ENCODE measurements at regions not wholly inside any gene's neighbourhood (a gene's known extent, or its start where the extent isn't known, plus 50 kb on each side); places are given as distances from the start of the nearest gene placed in this dataset.

DNA sequence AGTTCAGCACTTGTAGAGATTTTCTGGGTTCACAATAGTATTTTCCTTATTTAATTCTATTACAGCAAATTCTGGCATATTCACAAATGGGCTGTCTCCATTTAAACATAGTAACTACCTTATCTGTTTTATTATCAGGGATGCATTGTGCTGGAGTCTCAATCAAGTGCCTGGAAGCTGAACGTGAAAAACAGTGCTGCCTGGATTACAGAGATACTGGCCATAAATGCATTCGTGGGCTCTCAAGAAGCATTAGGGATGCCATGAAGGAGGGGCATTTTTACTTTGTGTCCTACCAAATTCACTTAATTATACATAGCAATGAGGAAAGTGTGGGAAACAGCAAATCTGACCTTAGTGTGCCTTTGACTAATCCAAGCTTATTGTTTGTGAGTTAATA lies 184.6 kb downstream of the ABCC12 start (continued):
- TF ChIP-seq NANOG (IDR thresholded peaks at IDR 0.05; ENCODE audit: borderline replicate concordance) (no peak), ZNF114 (CRISPR knock-in tag; IDR thresholded peaks at IDR 0.05) (no peak), STAT1 (IDR thresholded peaks at IDR 0.05; ENCODE audit: unreplicated experiment) (no peak), ZNF331 (CRISPR knock-in tag; IDR thresholded peaks at IDR 0.05; ENCODE audit: low read depth) (no peak), CREB1 (CRISPR knock-in tag; IDR thresholded peaks at IDR 0.05; ENCODE audit: low read depth) (no peak), POLR2AphosphoS5 (IDR thresholded peaks at IDR 0.05; ENCODE audit: low read depth) (no peak)
- TF ChIP-seq, protein P1, sequence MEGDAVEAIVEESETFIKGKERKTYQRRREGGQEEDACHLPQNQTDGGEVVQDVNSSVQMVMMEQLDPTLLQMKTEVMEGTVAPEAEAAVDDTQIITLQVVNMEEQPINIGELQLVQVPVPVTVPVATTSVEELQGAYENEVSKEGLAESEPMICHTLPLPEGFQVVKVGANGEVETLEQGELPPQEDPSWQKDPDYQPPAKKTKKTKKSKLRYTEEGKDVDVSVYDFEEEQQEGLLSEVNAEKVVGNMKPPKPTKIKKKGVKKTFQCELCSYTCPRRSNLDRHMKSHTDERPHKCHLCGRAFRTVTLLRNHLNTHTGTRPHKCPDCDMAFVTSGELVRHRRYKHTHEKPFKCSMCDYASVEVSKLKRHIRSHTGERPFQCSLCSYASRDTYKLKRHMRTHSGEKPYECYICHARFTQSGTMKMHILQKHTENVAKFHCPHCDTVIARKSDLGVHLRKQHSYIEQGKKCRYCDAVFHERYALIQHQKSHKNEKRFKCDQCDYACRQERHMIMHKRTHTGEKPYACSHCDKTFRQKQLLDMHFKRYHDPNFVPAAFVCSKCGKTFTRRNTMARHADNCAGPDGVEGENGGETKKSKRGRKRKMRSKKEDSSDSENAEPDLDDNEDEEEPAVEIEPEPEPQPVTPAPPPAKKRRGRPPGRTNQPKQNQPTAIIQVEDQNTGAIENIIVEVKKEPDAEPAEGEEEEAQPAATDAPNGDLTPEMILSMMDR (conservative IDR thresholded peaks at IDR 0.05; ENCODE audit: low read depth in 2 of 2): no peak
- TF ChIP-seq, protein P2, sequence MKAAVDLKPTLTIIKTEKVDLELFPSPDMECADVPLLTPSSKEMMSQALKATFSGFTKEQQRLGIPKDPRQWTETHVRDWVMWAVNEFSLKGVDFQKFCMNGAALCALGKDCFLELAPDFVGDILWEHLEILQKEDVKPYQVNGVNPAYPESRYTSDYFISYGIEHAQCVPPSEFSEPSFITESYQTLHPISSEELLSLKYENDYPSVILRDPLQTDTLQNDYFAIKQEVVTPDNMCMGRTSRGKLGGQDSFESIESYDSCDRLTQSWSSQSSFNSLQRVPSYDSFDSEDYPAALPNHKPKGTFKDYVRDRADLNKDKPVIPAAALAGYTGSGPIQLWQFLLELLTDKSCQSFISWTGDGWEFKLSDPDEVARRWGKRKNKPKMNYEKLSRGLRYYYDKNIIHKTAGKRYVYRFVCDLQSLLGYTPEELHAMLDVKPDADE (IDR thresholded peaks at IDR 0.05): no peak

DNA sequence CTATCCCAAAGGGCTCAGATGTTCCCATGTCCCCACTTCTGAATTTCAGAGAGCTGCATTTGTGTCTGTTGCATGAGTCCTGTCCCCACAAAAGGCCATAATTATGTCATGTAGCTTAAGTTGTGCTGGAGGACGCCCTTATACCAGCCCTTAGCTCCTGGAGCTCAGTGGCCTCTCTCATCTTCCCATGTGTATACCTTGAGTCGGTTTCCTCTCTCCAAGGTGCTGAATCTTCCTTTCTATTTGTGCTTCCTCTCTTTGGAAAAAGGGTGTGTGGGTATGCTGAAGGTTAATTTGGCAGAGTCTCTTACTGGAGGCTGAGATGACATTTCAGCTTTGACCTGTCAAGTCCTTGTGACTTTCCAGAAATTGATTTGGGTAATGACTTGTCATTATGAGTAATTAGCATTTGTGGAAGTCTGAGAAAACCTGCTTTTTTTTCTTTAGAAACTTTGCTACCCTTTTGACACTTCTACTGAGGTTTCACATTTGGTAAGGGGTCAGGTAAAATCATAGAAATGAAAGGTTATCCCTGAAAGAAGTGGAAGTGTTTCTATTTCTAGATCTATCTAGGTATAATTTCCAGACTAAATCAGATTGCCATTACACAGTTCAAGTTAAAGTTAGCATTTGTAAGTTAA lies 185.4 kb downstream of the ABCC12 start:
- peaks cover 7% of the 10 kb centered on the region for H3K4me1 Mint-ChIP-seq
- Histone ChIP-seq H2AFZ (no peak overlapping the region), H3K36me3 (ENCODE audit: insufficient read depth) (no peaks in the 10 kb centered on the region), H3F3A (replicated peaks; ENCODE audit: low read depth) (no peaks in the 10 kb centered on the region), H3K4me1 (ENCODE audit: insufficient read depth) (no peaks in the 10 kb centered on the region), H3K79me2 (replicated peaks; ENCODE audit: insufficient read depth) (no peaks in the 10 kb centered on the region), H3K27ac (ENCODE audit: low read depth) (no peak overlapping the region), H3K27me3 (ENCODE audit: insufficient read depth) (no peaks in the 10 kb centered on the region), H3K4me3 (no peak overlapping the region), H3K4me2 (no peak overlapping the region), H3K9me2 (ENCODE audit: insufficient read depth) (no peaks in the 10 kb centered on the region), H4K20me1 (replicated peaks; ENCODE audit: insufficient read depth) (no peaks in the 10 kb centered on the region)
- H3K27ac Mint-ChIP-seq: no peak overlapping the region
- ATAC-seq (peak; percentile 90), DNase-seq (ENCODE audit: low spot score) (peak; percentile 90)
- H3K9me3 Mint-ChIP-seq: no peaks in the 10 kb centered on the region
- no peaks in the 10 kb centered on the region for H3K36me3 Mint-ChIP-seq (ENCODE audit: low read depth)
- no peak overlapping the region for H3K4me3 Mint-ChIP-seq
- peaks cover 3% of the 10 kb centered on the region for H3K27me3 Mint-ChIP-seq (ENCODE audit: insufficient read depth, low read depth, poor library complexity)
- TF ChIP-seq, protein P3, sequence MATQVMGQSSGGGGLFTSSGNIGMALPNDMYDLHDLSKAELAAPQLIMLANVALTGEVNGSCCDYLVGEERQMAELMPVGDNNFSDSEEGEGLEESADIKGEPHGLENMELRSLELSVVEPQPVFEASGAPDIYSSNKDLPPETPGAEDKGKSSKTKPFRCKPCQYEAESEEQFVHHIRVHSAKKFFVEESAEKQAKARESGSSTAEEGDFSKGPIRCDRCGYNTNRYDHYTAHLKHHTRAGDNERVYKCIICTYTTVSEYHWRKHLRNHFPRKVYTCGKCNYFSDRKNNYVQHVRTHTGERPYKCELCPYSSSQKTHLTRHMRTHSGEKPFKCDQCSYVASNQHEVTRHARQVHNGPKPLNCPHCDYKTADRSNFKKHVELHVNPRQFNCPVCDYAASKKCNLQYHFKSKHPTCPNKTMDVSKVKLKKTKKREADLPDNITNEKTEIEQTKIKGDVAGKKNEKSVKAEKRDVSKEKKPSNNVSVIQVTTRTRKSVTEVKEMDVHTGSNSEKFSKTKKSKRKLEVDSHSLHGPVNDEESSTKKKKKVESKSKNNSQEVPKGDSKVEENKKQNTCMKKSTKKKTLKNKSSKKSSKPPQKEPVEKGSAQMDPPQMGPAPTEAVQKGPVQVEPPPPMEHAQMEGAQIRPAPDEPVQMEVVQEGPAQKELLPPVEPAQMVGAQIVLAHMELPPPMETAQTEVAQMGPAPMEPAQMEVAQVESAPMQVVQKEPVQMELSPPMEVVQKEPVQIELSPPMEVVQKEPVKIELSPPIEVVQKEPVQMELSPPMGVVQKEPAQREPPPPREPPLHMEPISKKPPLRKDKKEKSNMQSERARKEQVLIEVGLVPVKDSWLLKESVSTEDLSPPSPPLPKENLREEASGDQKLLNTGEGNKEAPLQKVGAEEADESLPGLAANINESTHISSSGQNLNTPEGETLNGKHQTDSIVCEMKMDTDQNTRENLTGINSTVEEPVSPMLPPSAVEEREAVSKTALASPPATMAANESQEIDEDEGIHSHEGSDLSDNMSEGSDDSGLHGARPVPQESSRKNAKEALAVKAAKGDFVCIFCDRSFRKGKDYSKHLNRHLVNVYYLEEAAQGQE (IDR thresholded peaks at IDR 0.05; ENCODE audit: unreplicated experiment): peak; percentile 88
- TF ChIP-seq, protein P4, sequence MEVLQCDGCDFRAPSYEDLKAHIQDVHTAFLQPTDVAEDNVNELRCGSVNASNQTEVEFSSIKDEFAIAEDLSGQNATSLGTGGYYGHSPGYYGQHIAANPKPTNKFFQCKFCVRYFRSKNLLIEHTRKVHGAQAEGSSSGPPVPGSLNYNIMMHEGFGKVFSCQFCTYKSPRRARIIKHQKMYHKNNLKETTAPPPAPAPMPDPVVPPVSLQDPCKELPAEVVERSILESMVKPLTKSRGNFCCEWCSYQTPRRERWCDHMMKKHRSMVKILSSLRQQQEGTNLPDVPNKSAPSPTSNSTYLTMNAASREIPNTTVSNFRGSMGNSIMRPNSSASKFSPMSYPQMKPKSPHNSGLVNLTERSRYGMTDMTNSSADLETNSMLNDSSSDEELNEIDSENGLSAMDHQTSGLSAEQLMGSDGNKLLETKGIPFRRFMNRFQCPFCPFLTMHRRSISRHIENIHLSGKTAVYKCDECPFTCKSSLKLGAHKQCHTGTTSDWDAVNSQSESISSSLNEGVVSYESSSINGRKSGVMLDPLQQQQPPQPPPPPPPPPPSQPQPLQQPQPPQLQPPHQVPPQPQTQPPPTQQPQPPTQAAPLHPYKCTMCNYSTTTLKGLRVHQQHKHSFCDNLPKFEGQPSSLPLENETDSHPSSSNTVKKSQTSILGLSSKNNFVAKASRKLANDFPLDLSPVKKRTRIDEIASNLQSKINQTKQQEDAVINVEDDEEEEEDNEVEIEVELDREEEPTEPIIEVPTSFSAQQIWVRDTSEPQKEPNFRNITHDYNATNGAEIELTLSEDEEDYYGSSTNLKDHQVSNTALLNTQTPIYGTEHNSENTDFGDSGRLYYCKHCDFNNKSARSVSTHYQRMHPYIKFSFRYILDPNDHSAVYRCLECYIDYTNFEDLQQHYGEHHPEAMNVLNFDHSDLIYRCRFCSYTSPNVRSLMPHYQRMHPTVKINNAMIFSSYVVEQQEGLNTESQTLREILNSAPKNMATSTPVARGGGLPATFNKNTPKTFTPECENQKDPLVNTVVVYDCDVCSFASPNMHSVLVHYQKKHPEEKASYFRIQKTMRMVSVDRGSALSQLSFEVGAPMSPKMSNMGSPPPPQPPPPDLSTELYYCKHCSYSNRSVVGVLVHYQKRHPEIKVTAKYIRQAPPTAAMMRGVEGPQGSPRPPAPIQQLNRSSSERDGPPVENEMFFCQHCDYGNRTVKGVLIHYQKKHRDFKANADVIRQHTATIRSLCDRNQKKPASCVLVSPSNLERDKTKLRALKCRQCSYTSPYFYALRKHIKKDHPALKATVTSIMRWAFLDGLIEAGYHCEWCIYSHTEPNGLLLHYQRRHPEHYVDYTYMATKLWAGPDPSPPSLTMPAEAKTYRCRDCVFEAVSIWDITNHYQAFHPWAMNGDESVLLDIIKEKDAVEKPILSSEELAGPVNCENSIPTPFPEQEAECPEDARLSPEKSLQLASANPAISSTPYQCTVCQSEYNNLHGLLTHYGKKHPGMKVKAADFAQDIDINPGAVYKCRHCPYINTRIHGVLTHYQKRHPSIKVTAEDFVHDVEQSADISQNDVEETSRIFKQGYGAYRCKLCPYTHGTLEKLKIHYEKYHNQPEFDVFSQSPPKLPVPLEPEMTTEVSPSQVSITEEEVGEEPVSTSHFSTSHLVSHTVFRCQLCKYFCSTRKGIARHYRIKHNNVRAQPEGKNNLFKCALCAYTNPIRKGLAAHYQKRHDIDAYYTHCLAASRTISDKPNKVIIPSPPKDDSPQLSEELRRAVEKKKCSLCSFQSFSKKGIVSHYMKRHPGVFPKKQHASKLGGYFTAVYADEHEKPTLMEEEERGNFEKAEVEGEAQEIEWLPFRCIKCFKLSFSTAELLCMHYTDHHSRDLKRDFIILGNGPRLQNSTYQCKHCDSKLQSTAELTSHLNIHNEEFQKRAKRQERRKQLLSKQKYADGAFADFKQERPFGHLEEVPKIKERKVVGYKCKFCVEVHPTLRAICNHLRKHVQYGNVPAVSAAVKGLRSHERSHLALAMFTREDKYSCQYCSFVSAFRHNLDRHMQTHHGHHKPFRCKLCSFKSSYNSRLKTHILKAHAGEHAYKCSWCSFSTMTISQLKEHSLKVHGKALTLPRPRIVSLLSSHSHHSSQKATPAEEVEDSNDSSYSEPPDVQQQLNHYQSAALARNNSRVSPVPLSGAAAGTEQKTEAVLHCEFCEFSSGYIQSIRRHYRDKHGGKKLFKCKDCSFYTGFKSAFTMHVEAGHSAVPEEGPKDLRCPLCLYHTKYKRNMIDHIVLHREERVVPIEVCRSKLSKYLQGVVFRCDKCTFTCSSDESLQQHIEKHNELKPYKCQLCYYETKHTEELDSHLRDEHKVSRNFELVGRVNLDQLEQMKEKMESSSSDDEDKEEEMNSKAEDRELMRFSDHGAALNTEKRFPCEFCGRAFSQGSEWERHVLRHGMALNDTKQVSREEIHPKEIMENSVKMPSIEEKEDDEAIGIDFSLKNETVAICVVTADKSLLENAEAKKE (CRISPR knock-in tag; IDR thresholded peaks at IDR 0.05): no peak
- no peak for TF ChIP-seq EZH2 (IDR thresholded peaks at IDR 0.05; ENCODE audit: low read depth, unreplicated experiment)
